NCI-H446 treated with DMSO at 0.1 percent for 48 hours (cell line): ENCODE measurements at regions not wholly inside any gene's neighbourhood (a gene's known extent, or its start where the extent isn't known, plus 50 kb on each side); places are given as distances from the start of the nearest gene placed in this dataset.

Source experiments
- DNase-seq: peaks from one replicate; lab custom pipeline; 2025; lab: John Stamatoyannopoulos, UW

- no peak for DNase-seq
Observed at GRCh38 chr5:173741729-173742431, 125.4 kb upstream of the BOD1 start.

- no peak for DNase-seq
Observed at GRCh38 chr5:173742432-173742816, 126.0 kb upstream of the BOD1 start.

- DNase-seq, result no peak
Observed at GRCh38 chr5:173743641-173744343, 127.3 kb upstream of the BOD1 start.

GRCh38 chr5:173744551-173744950 is 128.1 kb upstream of the BOD1 start:
- DNase-seq, result no peak

- no peak for DNase-seq
Observed at GRCh38 chr5:173745123-173745522, 128.7 kb upstream of the BOD1 start.

- no peak for DNase-seq
Observed at GRCh38 chr5:173745557-173745956, 129.1 kb upstream of the BOD1 start.

GRCh38 chr5:173746047-173746646 is 129.7 kb upstream of the BOD1 start:
- DNase-seq, result no peak

GRCh38 chr5:173747876-173748275 is 131.4 kb upstream of the BOD1 start:
- DNase-seq, result no peak

GRCh38 chr5:173750538-173751265 is 134.3 kb upstream of the BOD1 start:
- no peak for DNase-seq

- DNase-seq, result no peak
Observed at GRCh38 chr5:173751266-173751600, 134.8 kb upstream of the BOD1 start.

- DNase-seq, result no peak
Observed at GRCh38 chr5:173752653-173753052, 135.5 kb upstream of the CPEB4 start.

- no peak for DNase-seq
Observed at GRCh38 chr5:173753307-173754168, 134.6 kb upstream of the CPEB4 start.

- no peak for DNase-seq
Observed at GRCh38 chr5:173755319-173755718, 132.8 kb upstream of the CPEB4 start.

GRCh38 chr5:173757403-173758209 is 130.5 kb upstream of the CPEB4 start:
- no peak for DNase-seq

- DNase-seq, result no peak
Observed at GRCh38 chr5:173758676-173759075, 129.5 kb upstream of the CPEB4 start.

- DNase-seq, result no peak
Observed at GRCh38 chr5:173759691-173760090, 128.5 kb upstream of the CPEB4 start.

GRCh38 chr5:173760461-173761177 is 127.5 kb upstream of the CPEB4 start:
- no peak for DNase-seq

GRCh38 chr5:173761178-173761513 is 127.0 kb upstream of the CPEB4 start:
- no peak for DNase-seq

GRCh38 chr5:173762045-173762444 is 126.1 kb upstream of the CPEB4 start:
- no peak for DNase-seq

- no peak for DNase-seq
Observed at GRCh38 chr5:173762930-173763329, 125.2 kb upstream of the CPEB4 start.
